Esophagus muscularis mucosa (tissue), 3 donors: ENCODE measurements at regions not wholly inside any gene's neighbourhood (a gene's known extent, or its start where the extent isn't known, plus 50 kb on each side); places are given as distances from the start of the nearest gene placed in this dataset.

Experiments
- CTCF ChIP-seq, 3 experiments: fragments of 200-600 bp in 2 of 3; fragments of 450-650 bp in 1 of 3; sonication (generic) in 2 of 3; IDR thresholded peaks; one replicate each; pipeline ENCODE4 v1.5.1; 2017 to 2019; ENCODE audit warnings: antibody characterized with exemption in 3 of 3, mild to moderate bottlenecking in 2 of 3, moderate library complexity in 1 of 3
- POLR2A ChIP-seq: fragments of 450-650 bp; IDR thresholded peaks from one replicate; pipeline ENCODE4 v1.6.1; 2017; ENCODE audit warnings: antibody characterized with exemption, moderate library complexity, mild to moderate bottlenecking, low read depth
- POLR2AphosphoS5 ChIP-seq, 2 donors: sonication (generic); formaldehyde crosslinking; IDR thresholded peaks; one replicate each; pipeline ENCODE4 v1.6.1; 2017; ENCODE audit warnings: antibody characterized with exemption in 2 of 2

GRCh38 chr5:101143526-101143925, 240.4 kb upstream of the ST8SIA4 start:
- TF ChIP-seq CTCF (IDR thresholded peaks at IDR 0.05) (no peak), POLR2A (no peak), POLR2AphosphoS5 (IDR thresholded peaks at IDR 0.05) (no peak)
